ENCODE measurements at regions not wholly inside any gene's neighbourhood (a gene's known extent, or its start where the extent isn't known, plus 50 kb on each side); places are given as distances from the start of the nearest gene placed in this dataset.

- no peaks in the 10 kb centered on the region for H3K36me3 ChIP-seq (replicated peaks in 1 of 2; ENCODE audit: control extremely low read depth in 1 of 2, control insufficient read depth in 1 of 2, extremely low read depth in 1 of 2, insufficient read depth in 2 of 2, low read length in 1 of 2)
- no peak overlapping the region for H3K27ac ChIP-seq (ENCODE audit: low read length in 2 of 2)
- no peak for TF ChIP-seq CTCF (IDR thresholded peaks at IDR 0.05)
- TF ChIP-seq EZH2 (IDR thresholded peaks at IDR 0.05; ENCODE audit: borderline replicate concordance, insufficient read depth, low read depth, low read length, poor library complexity, severe bottlenecking) = no peak
- POLR2A ChIA-PET = no interaction called here
- no peak for ATAC-seq (ENCODE audit: low read depth)
- no peaks in the 10 kb centered on the region for H3K9me3 Mint-ChIP-seq (ENCODE audit: insufficient read depth)
- H3K9ac ChIP-seq (ENCODE audit: low read length) = no peak overlapping the region
- H3K79me2 ChIP-seq (ENCODE audit: control insufficient read depth, insufficient read depth, low read length) = no peaks in the 10 kb centered on the region
- no peak overlapping the region for H3K4me3 ChIP-seq (ENCODE audit: control extremely low read depth in 1 of 5, extremely low read depth in 1 of 5, insufficient read depth in 1 of 5, low read depth in 2 of 5, low read length in 4 of 5)
- H2AFZ ChIP-seq (ENCODE audit: insufficient read depth, low read depth, low read length, poor library complexity, severe bottlenecking) = no peak overlapping the region
- no peak overlapping the region for H3K4me2 ChIP-seq (replicated peaks; ENCODE audit: low read depth, low read length, poor library complexity, severe bottlenecking)
- CTCF ChIA-PET = no interaction called here
- H4K20me1 ChIP-seq (ENCODE audit: control insufficient read depth, insufficient read depth, low read length, poor library complexity, severe bottlenecking) = no peaks in the 10 kb centered on the region
- no peak for DNase-seq
- intact Hi-C loops (cut with micrococcal nuclease) = no loop called here
- 73% methylated on average over 5 of the region's 5 CpGs for WGBS (ENCODE audit: insufficient coverage)
- no peak overlapping the region for H3K4me3 Mint-ChIP-seq
- no peaks in the 10 kb centered on the region for H3K4me1 ChIP-seq (ENCODE audit: control insufficient read depth in 2 of 2, insufficient read depth in 2 of 2, low read length in 2 of 2)
- peaks cover 4% of the 10 kb centered on the region for H3K27me3 Mint-ChIP-seq
- no peaks in the 10 kb centered on the region for H3K4me1 Mint-ChIP-seq
- H3K27ac Mint-ChIP-seq = no peak overlapping the region
- no peaks in the 10 kb centered on the region for H3K27me3 ChIP-seq (replicated peaks in 1 of 4; ENCODE audit: control extremely low read depth in 1 of 4, control insufficient read depth in 3 of 4, insufficient read depth in 4 of 4, low read length in 3 of 4)
- H3K9me3 ChIP-seq (ENCODE audit: control extremely low read depth in 1 of 3, control insufficient read depth in 2 of 3, insufficient read depth in 1 of 3, low read length in 2 of 3) = peaks cover 0 to 4% (median 1%) of the 10 kb centered on the region in 3 donors
These were observed 63.0 kb upstream of the FZD8 start for GRCh38 chr10:35705051-35705450.

GRCh38 chr10:35704401-35704800, 62.3 kb upstream of the FZD8 start:
- H3K4me2 ChIP-seq (replicated peaks; ENCODE audit: low read depth, low read length, poor library complexity, severe bottlenecking) = no peak overlapping the region
- H3K27me3 Mint-ChIP-seq = peaks cover 4% of the 10 kb centered on the region
- no peaks in the 10 kb centered on the region for H3K9me3 Mint-ChIP-seq (ENCODE audit: insufficient read depth)
- no peaks in the 10 kb centered on the region for H3K4me1 Mint-ChIP-seq
- no peaks in the 10 kb centered on the region for H4K20me1 ChIP-seq (ENCODE audit: control insufficient read depth, insufficient read depth, low read length, poor library complexity, severe bottlenecking)
- no peaks in the 10 kb centered on the region for H3K4me1 ChIP-seq (ENCODE audit: control insufficient read depth in 2 of 2, insufficient read depth in 2 of 2, low read length in 2 of 2)
- no peak overlapping the region for H2AFZ ChIP-seq (ENCODE audit: insufficient read depth, low read depth, low read length, poor library complexity, severe bottlenecking)
- peaks cover 0 to 4% (median 1%) of the 10 kb centered on the region in 3 donors for H3K9me3 ChIP-seq (ENCODE audit: control extremely low read depth in 1 of 3, control insufficient read depth in 2 of 3, insufficient read depth in 1 of 3, low read length in 2 of 3)
- no peak overlapping the region for H3K27ac Mint-ChIP-seq
- H3K36me3 ChIP-seq (replicated peaks in 1 of 2; ENCODE audit: control extremely low read depth in 1 of 2, control insufficient read depth in 1 of 2, extremely low read depth in 1 of 2, insufficient read depth in 2 of 2, low read length in 1 of 2) = no peaks in the 10 kb centered on the region
- CTCF ChIA-PET = no interaction called here
- TF ChIP-seq EZH2 (IDR thresholded peaks at IDR 0.05; ENCODE audit: borderline replicate concordance, insufficient read depth, low read depth, low read length, poor library complexity, severe bottlenecking) = no peak
- TF ChIP-seq CTCF (IDR thresholded peaks at IDR 0.05) = no peak
- no peak overlapping the region for H3K27ac ChIP-seq (ENCODE audit: low read length in 2 of 2)
- ATAC-seq (ENCODE audit: low read depth) (no peak), DNase-seq (no peak)
- H3K79me2 ChIP-seq (ENCODE audit: control insufficient read depth, insufficient read depth, low read length) = no peaks in the 10 kb centered on the region
- H3K4me3 ChIP-seq (ENCODE audit: control extremely low read depth in 1 of 5, extremely low read depth in 1 of 5, insufficient read depth in 1 of 5, low read depth in 2 of 5, low read length in 4 of 5) = no peak overlapping the region
- intact Hi-C loops (cut with micrococcal nuclease) = no loop called here
- no peaks in the 10 kb centered on the region for H3K27me3 ChIP-seq (replicated peaks in 1 of 4; ENCODE audit: control extremely low read depth in 1 of 4, control insufficient read depth in 3 of 4, insufficient read depth in 4 of 4, low read length in 3 of 4)
- no peak overlapping the region for H3K9ac ChIP-seq (ENCODE audit: low read length)
- POLR2A ChIA-PET = no interaction called here
- no peak overlapping the region for H3K4me3 Mint-ChIP-seq

Data from B cell (primary cell).